ENCODE measurements at regions not wholly inside any gene's neighbourhood (a gene's known extent, or its start where the extent isn't known, plus 50 kb on each side); places are given as distances from the start of the nearest gene placed in this dataset.

DNA sequence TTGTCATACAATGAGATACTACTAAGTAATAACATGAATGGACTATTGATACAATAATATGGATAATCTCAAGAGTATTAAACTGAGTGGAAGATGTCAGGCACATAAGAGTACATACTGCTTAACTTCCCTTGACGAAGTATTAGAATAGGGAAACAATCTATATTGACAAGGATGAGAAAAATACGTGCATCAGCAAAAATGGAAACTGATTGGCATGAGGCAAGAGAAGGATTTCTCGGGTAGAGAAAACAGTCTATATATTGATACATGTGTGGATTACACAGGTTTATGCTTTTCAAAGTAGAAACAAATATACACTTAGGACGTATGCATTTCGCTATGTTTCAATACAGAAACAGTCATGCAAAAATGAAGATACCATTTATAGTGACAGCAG lies 57.4 kb downstream of the PRR20E start:
- 26% methylated on average over 5 of the region's 5 CpGs for WGBS (ENCODE audit: missing lambda C conversion rate)
- POLR2A ChIA-PET = no interaction called here
- ATAC-seq (no peak), FAIRE-seq (no peak), DNase-seq (ENCODE audit: low read depth in 1 of 2, low spot score in 1 of 2) (no peak)
- TF ChIP-seq CHD4 (IDR thresholded peaks at IDR 0.05; ENCODE audit: borderline replicate concordance) (no peak), JUN (IDR thresholded peaks at IDR 0.05) (no peak), CBX8 (IDR thresholded peaks at IDR 0.05) (no peak), MAFK (IDR thresholded peaks at IDR 0.05; ENCODE audit: partially characterized antibody) (peak; percentile 35), POLR2AphosphoS2 (conservative IDR thresholded peaks at IDR 0.05; ENCODE audit: low read length) (no peak)
- Histone ChIP-seq H3K27ac (no peak overlapping the region), H3K4me3 (no peak overlapping the region), H3K4me2 (no peak overlapping the region), H3K4me1 (no peaks in the 10 kb centered on the region), H3K9me3 (no peaks in the 10 kb centered on the region)
- CTCF ChIA-PET = no interaction called here

DNA sequence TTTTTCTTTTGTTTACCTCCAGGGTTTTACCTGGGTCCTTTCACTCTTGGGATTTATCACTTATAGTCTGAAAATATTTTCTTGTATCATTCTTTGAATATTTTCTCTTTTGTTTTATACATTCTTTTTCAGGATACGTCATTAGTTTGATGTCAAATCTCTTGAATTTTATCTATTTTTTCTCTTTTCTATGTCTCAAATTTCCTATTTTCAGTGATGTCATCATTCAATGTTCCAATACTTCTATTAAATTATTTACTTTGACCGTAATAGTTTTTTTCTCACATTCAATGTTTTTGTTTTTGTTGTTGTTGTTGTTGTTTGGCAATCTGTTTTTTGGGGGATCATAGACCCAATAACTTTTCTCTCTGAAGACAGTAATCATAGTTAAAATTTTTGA lies 83.5 kb downstream of the PRR20E start:
- ChIA-PET POLR2A (no interaction called here), CTCF (no interaction called here)
- Histone ChIP-seq H3K4me1 (no peaks in the 10 kb centered on the region), H3K27ac (no peak overlapping the region), H3K4me2 (no peak overlapping the region), H3K4me3 (no peak overlapping the region), H3K9me3 (no peaks in the 10 kb centered on the region)
- DNase-seq (ENCODE audit: low read depth in 1 of 2, low spot score in 1 of 2) (no peak), FAIRE-seq (no peak), ATAC-seq (no peak)
- WGBS (ENCODE audit: missing lambda C conversion rate) = 21% methylated on average over 2 of the region's 2 CpGs
- TF ChIP-seq SMC3 (IDR thresholded peaks at IDR 0.05) = no peak
- no peak for TF ChIP-seq HEYL (CRISPR knock-in tag; IDR thresholded peaks at IDR 0.05)
- TF ChIP-seq GATA3 (IDR thresholded peaks at IDR 0.05; ENCODE audit: borderline replicate concordance) = no peak
- TF ChIP-seq ZNF302 (CRISPR knock-in tag; IDR thresholded peaks at IDR 0.05) = no peak
- no peak for TF ChIP-seq NPAS2 (CRISPR knock-in tag; IDR thresholded peaks at IDR 0.05; ENCODE audit: borderline replicate concordance)
- TF ChIP-seq EP300 (IDR thresholded peaks at IDR 0.05) = no peak
- TF ChIP-seq ZFP36 (IDR thresholded peaks at IDR 0.05; ENCODE audit: borderline replicate concordance, partially characterized antibody) = no peak
- no peak for TF ChIP-seq EHF (CRISPR knock-in tag; IDR thresholded peaks at IDR 0.05)
- TF ChIP-seq, protein P1, sequence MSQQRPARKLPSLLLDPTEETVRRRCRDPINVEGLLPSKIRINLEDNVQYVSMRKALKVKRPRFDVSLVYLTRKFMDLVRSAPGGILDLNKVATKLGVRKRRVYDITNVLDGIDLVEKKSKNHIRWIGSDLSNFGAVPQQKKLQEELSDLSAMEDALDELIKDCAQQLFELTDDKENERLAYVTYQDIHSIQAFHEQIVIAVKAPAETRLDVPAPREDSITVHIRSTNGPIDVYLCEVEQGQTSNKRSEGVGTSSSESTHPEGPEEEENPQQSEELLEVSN (IDR thresholded peaks at IDR 0.05; ENCODE audit: borderline replicate concordance, low read depth) = no peak

DNA sequence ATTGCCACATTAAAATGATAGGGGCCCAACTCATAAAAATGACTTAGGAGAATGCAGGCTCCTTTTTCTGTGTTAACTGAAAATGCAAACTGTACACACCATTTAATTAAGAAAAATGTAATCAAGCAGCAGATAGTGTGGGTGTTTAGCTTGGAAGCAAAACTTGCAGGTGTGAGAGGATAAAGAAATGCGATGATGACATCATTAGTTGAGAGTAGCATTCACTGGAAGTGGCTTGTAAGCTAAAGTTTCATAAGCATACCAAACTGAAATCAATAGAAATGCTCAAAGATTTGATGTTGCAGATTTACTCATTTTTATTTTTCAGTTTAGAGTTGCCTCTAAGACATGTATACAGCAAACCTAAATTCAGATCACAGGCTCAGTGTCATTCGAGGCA lies 86.6 kb downstream of the PRR20E start:
- POLR2A ChIA-PET = no interaction called here
- 2% methylated on average over 2 of the region's 2 CpGs for WGBS (ENCODE audit: missing lambda C conversion rate)
- no peak for DNase-seq (ENCODE audit: low read depth in 1 of 2, low spot score in 1 of 2)

More for the DNA sequence above, 86.6 kb downstream of the PRR20E start:
- H3K4me1 ChIP-seq = no peaks in the 10 kb centered on the region
- TF ChIP-seq HOXB13 (CRISPR knock-in tag; IDR thresholded peaks at IDR 0.05; ENCODE audit: low read depth) (no peak), SREBF2 (IDR thresholded peaks at IDR 0.05) (no peak), HOXB5 (CRISPR knock-in tag; IDR thresholded peaks at IDR 0.05) (no peak), JUNB (IDR thresholded peaks at IDR 0.05) (no peak)
- TF ChIP-seq, protein P2, sequence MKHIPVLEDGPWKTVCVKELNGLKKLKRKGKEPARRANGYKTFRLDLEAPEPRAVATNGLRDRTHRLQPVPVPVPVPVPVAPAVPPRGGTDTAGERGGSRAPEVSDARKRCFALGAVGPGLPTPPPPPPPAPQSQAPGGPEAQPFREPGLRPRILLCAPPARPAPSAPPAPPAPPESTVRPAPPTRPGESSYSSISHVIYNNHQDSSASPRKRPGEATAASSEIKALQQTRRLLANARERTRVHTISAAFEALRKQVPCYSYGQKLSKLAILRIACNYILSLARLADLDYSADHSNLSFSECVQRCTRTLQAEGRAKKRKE (CRISPR knock-in tag; IDR thresholded peaks at IDR 0.05; ENCODE audit: low read depth) = no peak
- TF ChIP-seq, protein P3, sequence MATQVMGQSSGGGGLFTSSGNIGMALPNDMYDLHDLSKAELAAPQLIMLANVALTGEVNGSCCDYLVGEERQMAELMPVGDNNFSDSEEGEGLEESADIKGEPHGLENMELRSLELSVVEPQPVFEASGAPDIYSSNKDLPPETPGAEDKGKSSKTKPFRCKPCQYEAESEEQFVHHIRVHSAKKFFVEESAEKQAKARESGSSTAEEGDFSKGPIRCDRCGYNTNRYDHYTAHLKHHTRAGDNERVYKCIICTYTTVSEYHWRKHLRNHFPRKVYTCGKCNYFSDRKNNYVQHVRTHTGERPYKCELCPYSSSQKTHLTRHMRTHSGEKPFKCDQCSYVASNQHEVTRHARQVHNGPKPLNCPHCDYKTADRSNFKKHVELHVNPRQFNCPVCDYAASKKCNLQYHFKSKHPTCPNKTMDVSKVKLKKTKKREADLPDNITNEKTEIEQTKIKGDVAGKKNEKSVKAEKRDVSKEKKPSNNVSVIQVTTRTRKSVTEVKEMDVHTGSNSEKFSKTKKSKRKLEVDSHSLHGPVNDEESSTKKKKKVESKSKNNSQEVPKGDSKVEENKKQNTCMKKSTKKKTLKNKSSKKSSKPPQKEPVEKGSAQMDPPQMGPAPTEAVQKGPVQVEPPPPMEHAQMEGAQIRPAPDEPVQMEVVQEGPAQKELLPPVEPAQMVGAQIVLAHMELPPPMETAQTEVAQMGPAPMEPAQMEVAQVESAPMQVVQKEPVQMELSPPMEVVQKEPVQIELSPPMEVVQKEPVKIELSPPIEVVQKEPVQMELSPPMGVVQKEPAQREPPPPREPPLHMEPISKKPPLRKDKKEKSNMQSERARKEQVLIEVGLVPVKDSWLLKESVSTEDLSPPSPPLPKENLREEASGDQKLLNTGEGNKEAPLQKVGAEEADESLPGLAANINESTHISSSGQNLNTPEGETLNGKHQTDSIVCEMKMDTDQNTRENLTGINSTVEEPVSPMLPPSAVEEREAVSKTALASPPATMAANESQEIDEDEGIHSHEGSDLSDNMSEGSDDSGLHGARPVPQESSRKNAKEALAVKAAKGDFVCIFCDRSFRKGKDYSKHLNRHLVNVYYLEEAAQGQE (IDR thresholded peaks at IDR 0.05) = no peak
- H3K27ac ChIP-seq = no peak overlapping the region
- no peaks in the 10 kb centered on the region for H3K9me3 ChIP-seq
- H3K4me2 ChIP-seq = no peak overlapping the region
- H3K4me3 ChIP-seq = no peak overlapping the region
- CTCF ChIA-PET = no interaction called here
- ATAC-seq (no peak), FAIRE-seq (no peak)

All from A549 (cell line).